ENCODE measurements at regions not wholly inside any gene's neighbourhood (a gene's known extent, or its start where the extent isn't known, plus 50 kb on each side); places are given as distances from the start of the nearest gene placed in this dataset.

DNA sequence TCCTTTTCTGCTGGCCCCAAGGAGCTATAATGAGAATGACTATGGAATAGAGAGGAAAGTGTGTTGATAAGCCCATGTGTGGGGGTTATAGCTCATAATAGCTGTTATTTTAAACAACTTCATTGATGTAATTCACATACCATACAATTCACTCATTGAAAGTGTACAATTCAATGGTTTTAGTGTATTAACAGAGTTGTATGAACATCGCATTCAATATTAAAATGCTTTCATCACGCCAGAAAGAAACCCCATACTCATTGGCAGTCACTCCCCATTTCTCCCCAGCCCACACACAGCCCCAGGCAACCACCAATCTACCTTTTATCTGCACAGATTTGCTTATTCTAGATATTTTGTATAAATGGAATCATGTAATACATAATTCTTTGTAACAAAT lies 139.6 kb upstream of the CYP1B1 start:
- peaks cover 7% of the 10 kb centered on the region for H3K4me1 ChIP-seq (ENCODE audit: insufficient read depth, low read length, poor library complexity, severe bottlenecking)
- no peaks in the 10 kb centered on the region for H3K9me3 ChIP-seq (ENCODE audit: insufficient read depth, low read depth, low read length)
- H3K27me3 ChIP-seq (ENCODE audit: insufficient read depth, low read length, poor library complexity, severe bottlenecking), result no peaks in the 10 kb centered on the region
- H3F3A ChIP-seq (ENCODE audit: low read depth), result no peaks in the 10 kb centered on the region
- no peak overlapping the region for H3K4me2 ChIP-seq (ENCODE audit: low read depth, low read length, poor library complexity, severe bottlenecking)
- no peak for TF ChIP-seq EZH2phosphoT487 (IDR thresholded peaks at IDR 0.05; ENCODE audit: borderline replicate concordance)
- TF ChIP-seq, protein P1, sequence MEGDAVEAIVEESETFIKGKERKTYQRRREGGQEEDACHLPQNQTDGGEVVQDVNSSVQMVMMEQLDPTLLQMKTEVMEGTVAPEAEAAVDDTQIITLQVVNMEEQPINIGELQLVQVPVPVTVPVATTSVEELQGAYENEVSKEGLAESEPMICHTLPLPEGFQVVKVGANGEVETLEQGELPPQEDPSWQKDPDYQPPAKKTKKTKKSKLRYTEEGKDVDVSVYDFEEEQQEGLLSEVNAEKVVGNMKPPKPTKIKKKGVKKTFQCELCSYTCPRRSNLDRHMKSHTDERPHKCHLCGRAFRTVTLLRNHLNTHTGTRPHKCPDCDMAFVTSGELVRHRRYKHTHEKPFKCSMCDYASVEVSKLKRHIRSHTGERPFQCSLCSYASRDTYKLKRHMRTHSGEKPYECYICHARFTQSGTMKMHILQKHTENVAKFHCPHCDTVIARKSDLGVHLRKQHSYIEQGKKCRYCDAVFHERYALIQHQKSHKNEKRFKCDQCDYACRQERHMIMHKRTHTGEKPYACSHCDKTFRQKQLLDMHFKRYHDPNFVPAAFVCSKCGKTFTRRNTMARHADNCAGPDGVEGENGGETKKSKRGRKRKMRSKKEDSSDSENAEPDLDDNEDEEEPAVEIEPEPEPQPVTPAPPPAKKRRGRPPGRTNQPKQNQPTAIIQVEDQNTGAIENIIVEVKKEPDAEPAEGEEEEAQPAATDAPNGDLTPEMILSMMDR (conservative IDR thresholded peaks at IDR 0.05; ENCODE audit: low read length), result no peak
- no peak overlapping the region for H3K4me3 ChIP-seq (ENCODE audit: low read length, poor library complexity, severe bottlenecking)
- no peaks in the 10 kb centered on the region for H4K20me1 ChIP-seq (ENCODE audit: insufficient read depth, low read length, poor library complexity, severe bottlenecking)
- no peaks in the 10 kb centered on the region for H3K9me2 ChIP-seq (replicated peaks; ENCODE audit: low read depth, low read length)
- H3K9ac ChIP-seq (ENCODE audit: low read depth, low read length, poor library complexity, severe bottlenecking), result no peak overlapping the region
- H3K79me2 ChIP-seq (ENCODE audit: insufficient read depth, low read length), result no peaks in the 10 kb centered on the region
- no peak overlapping the region for H2AFZ ChIP-seq (ENCODE audit: low read length)
- no peaks in the 10 kb centered on the region for H3K36me3 ChIP-seq (ENCODE audit: insufficient read depth, low read length)

DNA sequence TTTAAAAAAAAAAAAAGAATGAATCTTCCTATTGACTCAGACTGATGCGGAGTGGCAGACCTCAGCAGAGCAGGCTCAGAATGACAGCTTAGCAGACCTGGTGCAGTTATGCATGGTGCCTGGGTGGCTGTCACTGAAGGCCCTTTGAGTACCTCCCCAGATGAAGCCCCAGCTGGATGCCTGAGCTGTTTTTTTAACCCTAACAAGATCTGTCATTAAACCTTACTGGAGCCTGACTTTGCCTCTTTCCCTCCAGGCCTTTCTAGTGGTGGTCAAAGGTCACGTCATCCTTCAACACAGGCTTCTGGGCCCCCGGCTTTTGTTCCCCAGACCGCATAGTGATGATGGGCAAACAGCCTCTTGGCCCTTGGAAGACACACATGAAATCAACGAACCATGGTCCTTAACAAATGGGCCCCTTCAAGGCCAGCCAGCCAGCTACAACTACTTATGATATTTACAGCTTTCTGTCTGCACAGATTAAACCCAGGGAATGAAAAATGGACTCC lies 138.3 kb upstream of the CYP1B1 start:
- no peak overlapping the region for H3K9ac ChIP-seq (ENCODE audit: low read depth, low read length, poor library complexity, severe bottlenecking)
- H3K79me2 ChIP-seq (ENCODE audit: insufficient read depth, low read length), result no peaks in the 10 kb centered on the region
- H3K4me3 ChIP-seq (ENCODE audit: low read length, poor library complexity, severe bottlenecking), result no peak overlapping the region
- no peaks in the 10 kb centered on the region for H3K9me2 ChIP-seq (replicated peaks; ENCODE audit: low read depth, low read length)
- H3K9me3 ChIP-seq (ENCODE audit: insufficient read depth, low read depth, low read length), result no peaks in the 10 kb centered on the region
- H3K27me3 ChIP-seq (ENCODE audit: insufficient read depth, low read length, poor library complexity, severe bottlenecking), result no peaks in the 10 kb centered on the region
- H4K20me1 ChIP-seq (ENCODE audit: insufficient read depth, low read length, poor library complexity, severe bottlenecking), result no peaks in the 10 kb centered on the region
- no peaks in the 10 kb centered on the region for H3K36me3 ChIP-seq (ENCODE audit: insufficient read depth, low read length)
- peaks cover 7% of the 10 kb centered on the region for H3K4me1 ChIP-seq (ENCODE audit: insufficient read depth, low read length, poor library complexity, severe bottlenecking)
- no peaks in the 10 kb centered on the region for H3F3A ChIP-seq (ENCODE audit: low read depth)
- TF ChIP-seq, protein P1 (conservative IDR thresholded peaks at IDR 0.05; ENCODE audit: low read length), result no peak
- no peak for TF ChIP-seq EZH2phosphoT487 (IDR thresholded peaks at IDR 0.05; ENCODE audit: borderline replicate concordance)
- H3K4me2 ChIP-seq (ENCODE audit: low read depth, low read length, poor library complexity, severe bottlenecking), result no peak overlapping the region
- H2AFZ ChIP-seq (ENCODE audit: low read length), result no peak overlapping the region

DNA sequence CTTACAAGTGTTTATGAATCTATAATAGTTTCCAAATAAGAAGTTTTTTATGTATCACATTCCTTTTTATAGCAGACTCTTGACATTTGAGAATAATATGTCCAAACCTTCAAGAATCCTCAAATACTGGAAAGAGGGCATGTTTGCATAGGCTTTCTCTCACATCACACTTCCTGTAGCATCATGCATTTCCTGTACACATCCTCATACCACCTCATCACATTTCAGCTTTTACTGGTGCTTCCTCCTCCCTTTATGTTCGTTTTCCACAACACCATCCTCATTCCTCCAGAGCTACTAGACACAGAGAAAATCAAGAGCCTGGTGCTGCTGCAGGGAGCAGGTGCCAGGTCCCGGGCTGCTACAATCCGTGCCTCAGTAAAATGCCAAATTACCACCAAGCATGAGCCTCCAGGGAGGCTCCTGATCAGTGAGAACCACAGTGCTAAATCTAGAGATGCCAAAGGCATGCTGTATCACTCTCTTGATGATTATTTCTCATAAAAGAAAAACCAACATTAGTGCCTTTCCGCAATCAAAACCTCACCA lies 137.7 kb upstream of the CYP1B1 start:
- Histone ChIP-seq H3K9ac (ENCODE audit: low read depth, low read length, poor library complexity, severe bottlenecking) (no peak overlapping the region), H3K9me2 (replicated peaks; ENCODE audit: low read depth, low read length) (no peaks in the 10 kb centered on the region), H3K79me2 (ENCODE audit: insufficient read depth, low read length) (no peaks in the 10 kb centered on the region), H3K9me3 (ENCODE audit: insufficient read depth, low read depth, low read length) (no peaks in the 10 kb centered on the region), H4K20me1 (ENCODE audit: insufficient read depth, low read length, poor library complexity, severe bottlenecking) (no peaks in the 10 kb centered on the region), H3F3A (ENCODE audit: low read depth) (no peaks in the 10 kb centered on the region), H3K4me3 (ENCODE audit: low read length, poor library complexity, severe bottlenecking) (no peak overlapping the region), H3K27me3 (ENCODE audit: insufficient read depth, low read length, poor library complexity, severe bottlenecking) (no peaks in the 10 kb centered on the region), H3K4me1 (ENCODE audit: insufficient read depth, low read length, poor library complexity, severe bottlenecking) (peaks cover 7% of the 10 kb centered on the region), H3K36me3 (ENCODE audit: insufficient read depth, low read length) (no peaks in the 10 kb centered on the region), H3K4me2 (ENCODE audit: low read depth, low read length, poor library complexity, severe bottlenecking) (no peak overlapping the region), H2AFZ (ENCODE audit: low read length) (0 out of 2 replicates have a peak overlapping the region, but pooled peaks have one; percentile 17)
- TF ChIP-seq, protein P1 (conservative IDR thresholded peaks at IDR 0.05; ENCODE audit: low read length), result no peak

All from Loucy (cell line).